ENCODE measurements at regions not wholly inside any gene's neighbourhood (a gene's known extent, or its start where the extent isn't known, plus 50 kb on each side); places are given as distances from the start of the nearest gene placed in this dataset.
"Not testable (repeated sequence)": the region's sequence is repeated elsewhere in the genome, so short reads cannot be mapped to it uniquely, and the experiment has no call there.

GRCh38 chr13:31385540-31385939 lies 185.8 kb downstream of the B3GLCT start:
- Mint-ChIP-seq H3K4me1 (ENCODE audit: low read depth in 2 of 2) (no peaks in the 10 kb centered on the region), H3K4me3 (no peak overlapping the region), H3K36me3 (no peaks in the 10 kb centered on the region), H3K27ac (no peak overlapping the region), H3K27me3 (peaks cover 2 to 24% of the 10 kb centered on the region in 2 donors), H3K9me3 (no peaks in the 10 kb centered on the region)
- no peak for DNase-seq (ENCODE audit: low spot score)
- no peak for ATAC-seq

DNA sequence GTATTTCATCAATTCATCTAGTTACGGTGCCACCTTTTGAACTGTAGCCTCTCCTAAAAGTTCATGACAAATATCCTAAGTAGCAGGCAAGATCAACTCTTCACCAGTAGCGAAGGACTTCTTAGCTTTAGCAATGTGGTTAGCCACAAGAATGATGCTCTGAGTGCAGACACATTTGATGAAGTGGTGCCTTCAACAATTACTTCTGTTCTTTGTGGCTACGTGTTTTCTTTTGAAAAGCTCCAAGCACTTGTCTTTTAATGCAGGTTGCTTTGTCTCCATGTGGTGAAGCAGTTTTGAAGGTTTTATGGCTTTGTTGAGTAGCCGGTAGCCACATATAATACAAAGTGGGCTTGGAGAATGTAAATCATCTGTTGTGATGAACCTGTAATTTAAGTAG lies 194.7 kb downstream of the B3GLCT start:
- Mint-ChIP-seq H3K4me3 (no peak overlapping the region), H3K4me1 (ENCODE audit: low read depth in 2 of 2) (no peaks in the 10 kb centered on the region), H3K27me3 (peaks cover 0 to 6% of the 10 kb centered on the region in 2 donors), H3K9me3 (no peaks in the 10 kb centered on the region), H3K27ac (no peak overlapping the region), H3K36me3 (peaks cover 10% of the 10 kb centered on the region)
- ATAC-seq: no peak
- DNase-seq (ENCODE audit: low spot score): no peak

DNA sequence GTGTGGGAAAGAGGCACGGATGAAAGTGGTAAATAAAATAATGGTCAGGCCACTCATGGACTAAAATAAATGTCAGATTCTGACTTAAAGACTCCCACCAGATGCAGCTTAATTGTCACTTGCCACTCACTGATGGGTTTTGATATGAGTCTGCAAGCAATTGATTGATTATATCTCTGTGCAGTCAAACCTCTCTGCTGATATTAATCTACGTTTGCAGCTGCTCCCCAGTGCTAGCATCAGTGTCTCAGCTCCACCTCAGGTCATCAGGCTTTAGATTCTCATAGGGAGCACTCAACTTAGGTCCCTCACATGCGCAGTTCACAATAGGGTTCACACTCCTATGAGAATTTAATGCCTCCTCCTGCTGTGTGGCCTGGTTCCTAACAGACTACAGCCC lies 195.3 kb downstream of the B3GLCT start:
- Mint-ChIP-seq H3K27me3 (peaks cover 0 to 6% of the 10 kb centered on the region in 2 donors), H3K27ac (no peak overlapping the region), H3K9me3 (peaks cover 4% of the 10 kb centered on the region), H3K4me1 (ENCODE audit: low read depth in 2 of 2) (no peaks in the 10 kb centered on the region), H3K36me3 (peaks cover 15% of the 10 kb centered on the region), H3K4me3 (no peak overlapping the region)
- ATAC-seq: peak in 1 of 2 donors; percentile 9
- no peak for DNase-seq (ENCODE audit: low spot score)

- no peak for ATAC-seq
- Mint-ChIP-seq H3K27ac (no peak overlapping the region), H3K36me3 (peaks cover 20% of the 10 kb centered on the region), H3K4me3 (no peak overlapping the region), H3K4me1 (ENCODE audit: low read depth in 2 of 2) (no peaks in the 10 kb centered on the region), H3K9me3 (peaks cover 8% of the 10 kb centered on the region), H3K27me3 (peaks cover 0 to 6% of the 10 kb centered on the region in 2 donors)
- DNase-seq (ENCODE audit: low spot score): no peak
Observed at GRCh38 chr13:31399690-31400089, 199.9 kb downstream of the B3GLCT start.

DNA sequence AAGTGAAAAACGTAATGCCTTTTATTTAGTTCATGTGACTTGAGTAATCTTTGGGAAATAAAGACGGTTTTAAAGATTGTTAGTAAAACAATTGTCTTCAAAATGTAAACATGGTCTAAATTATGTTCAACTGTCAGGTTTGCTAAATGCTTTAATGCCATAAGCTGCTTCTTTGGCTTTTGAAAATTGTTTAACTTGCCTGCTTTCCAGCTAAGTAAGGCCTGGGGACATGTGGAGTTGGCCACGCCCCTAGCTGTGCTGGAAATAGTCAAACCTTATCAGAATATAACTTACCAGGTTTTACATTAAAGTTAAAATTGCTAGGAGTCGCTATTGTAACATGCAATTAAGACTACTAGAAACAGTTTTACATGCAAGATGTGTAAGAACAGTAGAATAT lies 203.9 kb downstream of the B3GLCT start:
- H3K36me3 Mint-ChIP-seq: peaks cover 12% of the 10 kb centered on the region
- not testable (repeated sequence) for DNase-seq (ENCODE audit: low spot score); H3K4me1 Mint-ChIP-seq (ENCODE audit: low read depth in 2 of 2); H3K27me3 Mint-ChIP-seq; ATAC-seq; H3K9me3 Mint-ChIP-seq; H3K27ac Mint-ChIP-seq; H3K4me3 Mint-ChIP-seq

DNA sequence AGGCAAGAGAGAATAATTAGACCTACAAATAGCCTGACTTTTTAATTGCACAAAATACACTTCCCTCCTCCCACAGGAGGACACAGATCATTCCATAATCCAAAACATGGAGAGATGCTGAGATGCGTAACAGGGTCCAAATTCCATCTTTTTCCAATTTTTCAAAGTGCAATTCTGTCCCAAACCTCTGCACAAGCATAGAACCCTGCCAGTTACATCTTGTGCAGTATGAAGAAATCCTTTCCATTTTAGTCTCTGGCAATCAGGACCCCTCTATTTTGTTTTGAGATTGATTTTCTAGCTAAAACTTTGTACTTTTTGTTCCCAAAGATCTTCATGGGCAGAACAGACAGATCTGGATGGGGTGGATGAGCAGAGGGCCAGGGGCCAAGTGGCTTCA lies 209.2 kb downstream of the B3GLCT start:
- peaks cover 11 to 12% of the 10 kb centered on the region in 2 donors for H3K27me3 Mint-ChIP-seq
- ATAC-seq: no peak
- no peak for DNase-seq (ENCODE audit: low spot score)
- H3K36me3 Mint-ChIP-seq: no peaks in the 10 kb centered on the region
- H3K27ac Mint-ChIP-seq: no peak overlapping the region
- no peaks in the 10 kb centered on the region for H3K9me3 Mint-ChIP-seq
- H3K4me3 Mint-ChIP-seq: no peak overlapping the region
- H3K4me1 Mint-ChIP-seq (ENCODE audit: low read depth in 2 of 2): no peaks in the 10 kb centered on the region

GRCh38 chr13:31409678-31410356 lies 210.0 kb downstream of the B3GLCT start:
- Mint-ChIP-seq H3K4me1 (ENCODE audit: low read depth in 2 of 2) (no peaks in the 10 kb centered on the region), H3K27ac (no peak overlapping the region), H3K9me3 (no peaks in the 10 kb centered on the region), H3K36me3 (no peaks in the 10 kb centered on the region), H3K4me3 (no peak overlapping the region), H3K27me3 (peaks cover 13 to 15% of the 10 kb centered on the region in 2 donors)
- no peak for DNase-seq (ENCODE audit: low spot score)
- ATAC-seq: no peak

DNA sequence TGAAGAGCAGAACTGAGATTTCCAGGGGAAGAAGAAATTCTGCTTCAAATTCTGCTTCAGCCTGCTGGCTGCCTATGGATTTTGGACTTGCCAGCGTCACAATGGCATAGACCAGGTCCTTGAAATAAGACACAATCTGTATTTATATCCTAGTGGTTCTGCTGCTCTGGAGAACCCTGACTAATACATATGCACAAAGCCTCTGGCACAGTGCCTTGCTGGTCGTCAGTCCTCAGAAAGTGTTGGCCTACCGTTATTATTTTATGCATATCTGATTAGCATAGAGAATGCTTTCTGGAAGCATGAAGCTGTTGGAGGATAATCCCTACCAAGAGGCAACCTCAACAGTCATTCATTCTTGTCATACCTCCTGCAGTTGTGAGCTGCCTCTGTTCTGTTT lies 213.7 kb downstream of the B3GLCT start:
- Mint-ChIP-seq H3K27ac (no peak overlapping the region), H3K9me3 (no peaks in the 10 kb centered on the region), H3K4me3 (no peak overlapping the region), H3K27me3 (peaks cover 22 to 23% of the 10 kb centered on the region in 2 donors), H3K4me1 (ENCODE audit: low read depth in 2 of 2) (no peaks in the 10 kb centered on the region), H3K36me3 (no peaks in the 10 kb centered on the region)
- ATAC-seq: no peak
- DNase-seq (ENCODE audit: low spot score): no peak

GRCh38 chr13:31416066-31416465 lies 216.3 kb downstream of the B3GLCT start:
- Mint-ChIP-seq H3K9me3 (no peaks in the 10 kb centered on the region), H3K4me1 (ENCODE audit: low read depth in 2 of 2) (no peaks in the 10 kb centered on the region), H3K27ac (no peak overlapping the region), H3K27me3 (peaks cover 26 to 36% of the 10 kb centered on the region in 2 donors), H3K36me3 (no peaks in the 10 kb centered on the region), H3K4me3 (no peak overlapping the region)
- ATAC-seq (no peak), DNase-seq (ENCODE audit: low spot score) (no peak)

GRCh38 chr13:31418186-31418585 lies 218.4 kb downstream of the B3GLCT start:
- Mint-ChIP-seq H3K27ac (no peak overlapping the region), H3K4me1 (ENCODE audit: low read depth in 2 of 2) (no peaks in the 10 kb centered on the region), H3K9me3 (no peaks in the 10 kb centered on the region), H3K4me3 (no peak overlapping the region), H3K36me3 (no peaks in the 10 kb centered on the region), H3K27me3 (peaks cover 30 to 39% of the 10 kb centered on the region in 2 donors)
- no peak for DNase-seq (ENCODE audit: low spot score)
- no peak for ATAC-seq

- Mint-ChIP-seq H3K27ac (no peak overlapping the region), H3K4me3 (no peak overlapping the region), H3K27me3 (peaks cover 19 to 26% of the 10 kb centered on the region in 2 donors), H3K36me3 (no peaks in the 10 kb centered on the region), H3K9me3 (no peaks in the 10 kb centered on the region), H3K4me1 (ENCODE audit: low read depth in 2 of 2) (no peaks in the 10 kb centered on the region)
- DNase-seq (ENCODE audit: low spot score) (no peak), ATAC-seq (no peak)
Observed at GRCh38 chr13:31421756-31422155, 222.0 kb downstream of the B3GLCT start.

- no peaks in the 10 kb centered on the region for H3K36me3 Mint-ChIP-seq
- DNase-seq (ENCODE audit: low spot score) (peak; percentile 68), ATAC-seq (peak; percentile 81 to 83)
- H3K4me3 Mint-ChIP-seq: no peak overlapping the region
- H3K27ac Mint-ChIP-seq: no peak overlapping the region
- H3K9me3 Mint-ChIP-seq: no peaks in the 10 kb centered on the region
- peaks cover 11 to 18% of the 10 kb centered on the region in 2 donors for H3K27me3 Mint-ChIP-seq
- no peaks in the 10 kb centered on the region for H3K4me1 Mint-ChIP-seq (ENCODE audit: low read depth in 2 of 2)
Observed at GRCh38 chr13:31424130-31424729, 224.5 kb downstream of the B3GLCT start.

- Mint-ChIP-seq H3K4me3 (no peak overlapping the region), H3K9me3 (no peaks in the 10 kb centered on the region), H3K36me3 (no peaks in the 10 kb centered on the region), H3K27me3 (peaks cover 10 to 20% of the 10 kb centered on the region in 2 donors), H3K27ac (no peak overlapping the region), H3K4me1 (ENCODE audit: low read depth in 2 of 2) (no peaks in the 10 kb centered on the region)
- DNase-seq (ENCODE audit: low spot score) (no peak), ATAC-seq (no peak)
Observed at GRCh38 chr13:31426395-31426794, 226.6 kb downstream of the B3GLCT start.

DNA sequence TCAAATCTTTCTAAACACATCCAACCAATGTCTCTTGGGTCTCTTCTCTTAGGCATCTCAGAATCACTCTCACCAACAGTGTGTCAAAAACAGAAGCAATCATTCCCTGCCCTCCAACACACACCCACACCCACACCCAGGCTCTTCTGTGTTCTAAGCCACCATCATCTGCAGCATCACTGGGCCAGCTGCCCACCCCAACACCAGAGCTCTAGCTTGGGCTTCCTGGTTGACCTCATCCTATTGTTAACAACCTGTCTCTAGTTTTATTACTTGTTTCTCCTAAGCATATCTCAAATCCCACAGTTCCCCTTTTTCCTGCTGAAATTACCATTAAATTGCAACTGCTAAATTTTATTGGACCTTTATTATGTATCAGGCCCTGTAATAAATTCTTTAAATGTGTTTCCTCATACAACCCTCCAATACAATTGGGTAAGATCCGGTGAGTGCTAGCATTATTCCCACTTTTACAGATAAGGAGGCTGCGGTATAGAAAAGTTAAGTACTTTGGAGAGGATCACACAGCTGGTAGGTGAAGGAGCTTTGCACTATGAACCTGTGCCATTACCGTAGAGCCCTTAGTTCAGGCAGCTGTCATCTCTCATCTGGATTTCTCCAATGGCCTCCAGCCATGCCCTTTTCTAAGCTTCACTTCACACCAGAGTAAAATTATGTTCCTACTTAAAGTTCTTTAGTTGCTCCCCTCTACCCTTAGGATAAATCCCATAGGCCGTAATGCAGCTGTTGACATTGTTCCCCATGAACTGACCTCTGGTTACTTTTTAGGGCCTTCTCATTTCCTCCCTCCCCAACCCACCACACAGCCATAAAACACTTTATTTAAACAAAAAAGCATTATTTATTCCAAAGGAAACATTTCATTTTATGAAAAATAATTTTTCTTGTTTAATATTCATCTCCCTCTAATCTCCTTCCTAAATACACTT lies 227.7 kb downstream of the B3GLCT start:
- Mint-ChIP-seq H3K4me3 (no peak overlapping the region), H3K27me3 (peaks cover 6 to 18% of the 10 kb centered on the region in 2 donors), H3K4me1 (ENCODE audit: low read depth in 2 of 2) (no peaks in the 10 kb centered on the region), H3K36me3 (no peaks in the 10 kb centered on the region), H3K27ac (no peak overlapping the region), H3K9me3 (no peaks in the 10 kb centered on the region)
- ATAC-seq (no peak), DNase-seq (ENCODE audit: low spot score) (no peak)
